MM.1S (cell line): ENCODE measurements at regions not wholly inside any gene's neighbourhood (a gene's known extent, or its start where the extent isn't known, plus 50 kb on each side); places are given as distances from the start of the nearest gene placed in this dataset.

Experiments used
- DNase-seq: peaks from one replicate; pipeline ENCODE4 v3.0.0-alpha.2; 2015
- H2AFZ ChIP-seq: fragments of 300-600 bp; sonication (generic); 2 replicates; pipeline ENCODE4 v1.6.0; 2016; ENCODE audit warnings: antibody characterized with exemption, low read length
- H3F3A ChIP-seq: fragments of 300-600 bp; sonication (generic); 2 replicates; pipeline ENCODE4 v1.6.1; 2016; ENCODE audit warnings: mild to moderate bottlenecking, antibody characterized with exemption, low read length, moderate library complexity, mixed read lengths; ENCODE audit not compliant: insufficient read depth
- H3K27ac ChIP-seq: fragments of 300-600 bp; sonication (generic); 2 replicates; pipeline ENCODE4 v1.5.1; 2016; ENCODE audit warnings: mild to moderate bottlenecking, low read length
- H3K27me3 ChIP-seq: fragments of 300-600 bp; sonication (generic); replicated peaks from 2 replicates; pipeline ENCODE4 v1.6.0; 2016; ENCODE audit warnings: low read length; ENCODE audit not compliant: insufficient read depth
- H3K36me3 ChIP-seq: fragments of 300-600 bp; sonication (generic); replicated peaks from 2 replicates; pipeline ENCODE4 v1.6.1; 2016; ENCODE audit warnings: mild to moderate bottlenecking, low read length, mixed read lengths; ENCODE audit not compliant: insufficient read depth
- H3K4me1 ChIP-seq: fragments of 300-600 bp; sonication (generic); 2 replicates; pipeline ENCODE4 v1.6.1; 2016; ENCODE audit warnings: low read length, mixed read lengths
- H3K4me2 ChIP-seq: fragments of 300-600 bp; sonication (generic); 2 replicates; pipeline ENCODE4 v1.6.0; 2016; ENCODE audit warnings: low read depth, low read length
- H3K4me3 ChIP-seq: fragments of 300-600 bp; sonication (generic); 2 replicates; pipeline ENCODE4 v1.5.1; 2016; ENCODE audit warnings: low read length, mixed read lengths
- H3K79me2 ChIP-seq: fragments of 300-600 bp; sonication (generic); 2 replicates; pipeline ENCODE4 v1.6.1; 2016; ENCODE audit warnings: mixed run types, low read length, mixed read lengths
- H3K9ac ChIP-seq: fragments of 300-600 bp; sonication (generic); 2 replicates; pipeline ENCODE4 v1.6.1; 2016; ENCODE audit warnings: low read length, mixed read lengths
- H3K9me2 ChIP-seq: fragments of 300-600 bp; sonication (generic); replicated peaks from 2 replicates; pipeline ENCODE4 v1.6.1; 2016; ENCODE audit warnings: mild to moderate bottlenecking, low read length, mixed read lengths; ENCODE audit not compliant: insufficient read depth
- H3K9me3 ChIP-seq: fragments of 300-600 bp; sonication (generic); replicated peaks from 2 replicates; pipeline ENCODE4 v1.6.1; 2016; ENCODE audit warnings: mild to moderate bottlenecking, low read length, mixed read lengths; ENCODE audit not compliant: insufficient read depth
- H4K20me1 ChIP-seq: fragments of 300-600 bp; sonication (generic); 2 replicates; pipeline ENCODE4 v1.6.1; 2016; ENCODE audit warnings: mild to moderate bottlenecking, low read length, moderate library complexity, mixed read lengths; ENCODE audit not compliant: insufficient read depth
- EZH2 ChIP-seq: fragments of 300-600 bp; sonication (generic); optimal IDR thresholded peaks from 2 replicates; pipeline ENCODE3; 2017; ENCODE audit warnings: low read depth, mild to moderate bottlenecking, antibody characterized with exemption, low read length, mixed read lengths
- EZH2phosphoT487 ChIP-seq: fragments of 300-600 bp; sonication (generic); IDR thresholded peaks from 2 replicates; pipeline ENCODE4 v1.6.1; 2018; ENCODE audit warnings: antibody characterized with exemption, low read length
- TF ChIP-seq, protein P1 (sequence below): fragments of 300-600 bp; sonication (generic); IDR thresholded peaks from 2 replicates; pipeline ENCODE4 v1.5.1; 2016; ENCODE audit warnings: antibody characterized with exemption, low read length, mixed read lengths

DNA sequence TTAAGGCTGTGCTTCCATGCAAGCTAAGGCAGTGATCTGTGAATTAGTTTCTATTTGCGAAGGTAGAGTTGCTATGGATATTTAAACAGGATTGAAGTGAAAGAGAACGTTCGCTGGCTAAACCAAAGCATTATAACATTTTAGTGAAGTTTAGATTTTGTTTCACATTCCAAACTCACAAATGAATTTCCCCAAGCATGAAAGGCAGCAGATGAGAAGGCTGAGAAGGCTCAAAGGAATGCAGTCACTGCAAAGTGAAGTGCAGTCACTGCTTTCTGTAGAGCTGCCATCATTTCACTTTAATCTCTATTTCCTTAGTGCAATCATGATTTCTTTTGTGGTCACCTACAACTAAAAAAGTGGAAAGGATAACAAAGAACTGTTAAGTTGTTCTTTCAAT lies 334.7 kb upstream of the NR3C2 start:
- Histone ChIP-seq H3K9me2 (no peaks in the 10 kb centered on the region), H3K79me2 (no peaks in the 10 kb centered on the region), H3K9me3 (no peaks in the 10 kb centered on the region), H3K27me3 (no peaks in the 10 kb centered on the region), H4K20me1 (no peaks in the 10 kb centered on the region), H2AFZ (no peak overlapping the region), H3K4me2 (no peak overlapping the region), H3K9ac (no peak overlapping the region), H3K27ac (no peak overlapping the region), H3K4me1 (no peaks in the 10 kb centered on the region), H3K4me3 (no peak overlapping the region), H3F3A (no peaks in the 10 kb centered on the region), H3K36me3 (no peaks in the 10 kb centered on the region)
- DNase-seq: no peak
- TF ChIP-seq, protein P1, sequence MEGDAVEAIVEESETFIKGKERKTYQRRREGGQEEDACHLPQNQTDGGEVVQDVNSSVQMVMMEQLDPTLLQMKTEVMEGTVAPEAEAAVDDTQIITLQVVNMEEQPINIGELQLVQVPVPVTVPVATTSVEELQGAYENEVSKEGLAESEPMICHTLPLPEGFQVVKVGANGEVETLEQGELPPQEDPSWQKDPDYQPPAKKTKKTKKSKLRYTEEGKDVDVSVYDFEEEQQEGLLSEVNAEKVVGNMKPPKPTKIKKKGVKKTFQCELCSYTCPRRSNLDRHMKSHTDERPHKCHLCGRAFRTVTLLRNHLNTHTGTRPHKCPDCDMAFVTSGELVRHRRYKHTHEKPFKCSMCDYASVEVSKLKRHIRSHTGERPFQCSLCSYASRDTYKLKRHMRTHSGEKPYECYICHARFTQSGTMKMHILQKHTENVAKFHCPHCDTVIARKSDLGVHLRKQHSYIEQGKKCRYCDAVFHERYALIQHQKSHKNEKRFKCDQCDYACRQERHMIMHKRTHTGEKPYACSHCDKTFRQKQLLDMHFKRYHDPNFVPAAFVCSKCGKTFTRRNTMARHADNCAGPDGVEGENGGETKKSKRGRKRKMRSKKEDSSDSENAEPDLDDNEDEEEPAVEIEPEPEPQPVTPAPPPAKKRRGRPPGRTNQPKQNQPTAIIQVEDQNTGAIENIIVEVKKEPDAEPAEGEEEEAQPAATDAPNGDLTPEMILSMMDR: no peak
- TF ChIP-seq EZH2 (no peak), EZH2phosphoT487 (no peak)

DNA sequence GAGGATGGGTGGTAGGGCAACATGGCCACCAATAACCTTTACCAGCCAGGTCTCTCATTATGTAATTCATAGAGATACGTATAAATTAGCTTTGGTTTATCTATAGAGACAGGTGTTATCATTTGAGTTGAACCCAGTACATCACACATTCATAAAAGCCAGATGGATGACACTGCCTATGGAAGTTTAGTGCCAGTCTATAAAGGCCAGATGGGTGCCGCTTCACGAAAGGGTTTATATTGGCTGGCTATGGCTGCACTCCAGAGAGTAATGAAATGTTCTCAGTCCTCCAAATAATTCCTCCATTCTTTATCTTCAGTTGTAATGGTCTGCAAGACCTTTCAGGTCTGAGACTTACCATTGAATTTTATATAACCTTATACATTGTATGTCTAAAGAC lies 331.9 kb upstream of the NR3C2 start:
- no peak overlapping the region for H3K4me3 ChIP-seq
- no peak overlapping the region for H2AFZ ChIP-seq
- no peak for TF ChIP-seq EZH2phosphoT487
- TF ChIP-seq, protein P1: no peak
- no peak for TF ChIP-seq EZH2
- no peaks in the 10 kb centered on the region for H3K9me3 ChIP-seq
- H3K36me3 ChIP-seq: no peaks in the 10 kb centered on the region
- no peaks in the 10 kb centered on the region for H3K79me2 ChIP-seq
- no peak for DNase-seq
- H3K27ac ChIP-seq: no peak overlapping the region
- no peaks in the 10 kb centered on the region for H3K27me3 ChIP-seq
- no peaks in the 10 kb centered on the region for H3K4me1 ChIP-seq
- no peaks in the 10 kb centered on the region for H3K9me2 ChIP-seq
- H3K4me2 ChIP-seq: no peak overlapping the region
- no peaks in the 10 kb centered on the region for H4K20me1 ChIP-seq
- H3K9ac ChIP-seq: no peak overlapping the region
- no peaks in the 10 kb centered on the region for H3F3A ChIP-seq

DNA sequence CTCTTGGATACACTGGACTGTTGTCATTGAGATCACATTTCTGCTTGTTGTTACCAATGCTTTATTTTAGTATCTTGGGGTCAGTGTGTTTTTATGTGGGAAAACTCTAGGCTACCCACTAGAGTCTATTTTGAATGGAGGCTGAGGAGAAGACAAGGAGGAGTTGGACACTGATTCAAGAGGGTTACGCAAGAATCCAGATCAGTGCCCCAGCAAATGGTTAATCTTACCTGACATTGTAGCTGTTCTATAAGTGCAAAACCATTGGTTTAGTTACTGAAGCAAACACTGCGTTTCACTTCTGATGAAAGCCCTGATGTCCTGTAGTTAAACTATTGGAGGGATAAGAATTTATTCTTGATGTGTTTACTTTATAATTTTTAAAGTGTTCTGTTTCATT lies 331.1 kb upstream of the NR3C2 start:
- H4K20me1 ChIP-seq: no peaks in the 10 kb centered on the region
- H3F3A ChIP-seq: no peaks in the 10 kb centered on the region
- no peak overlapping the region for H3K4me2 ChIP-seq
- H3K9me3 ChIP-seq: no peaks in the 10 kb centered on the region
- H3K9ac ChIP-seq: no peak overlapping the region
- no peak overlapping the region for H3K27ac ChIP-seq
- no peaks in the 10 kb centered on the region for H3K4me1 ChIP-seq
- DNase-seq: no peak
- TF ChIP-seq, protein P1: no peak
- no peak for TF ChIP-seq EZH2
- TF ChIP-seq EZH2phosphoT487: no peak
- no peaks in the 10 kb centered on the region for H3K9me2 ChIP-seq
- no peaks in the 10 kb centered on the region for H3K27me3 ChIP-seq
- H3K36me3 ChIP-seq: no peaks in the 10 kb centered on the region
- H2AFZ ChIP-seq: no peak overlapping the region
- no peaks in the 10 kb centered on the region for H3K79me2 ChIP-seq
- H3K4me3 ChIP-seq: no peak overlapping the region
